Right lung (tissue), 2 donors: ENCODE measurements at regions not wholly inside any gene's neighbourhood (a gene's known extent, or its start where the extent isn't known, plus 50 kb on each side); places are given as distances from the start of the nearest gene placed in this dataset.
"Not testable (repeated sequence)": the region's sequence is repeated elsewhere in the genome, so short reads cannot be mapped to it uniquely, and the experiment has no call there.

Experiments
- DNase-seq, 2 donors: peaks; one replicate each; pipeline ENCODE4 v3.0.0-alpha.2; 2013

DNA sequence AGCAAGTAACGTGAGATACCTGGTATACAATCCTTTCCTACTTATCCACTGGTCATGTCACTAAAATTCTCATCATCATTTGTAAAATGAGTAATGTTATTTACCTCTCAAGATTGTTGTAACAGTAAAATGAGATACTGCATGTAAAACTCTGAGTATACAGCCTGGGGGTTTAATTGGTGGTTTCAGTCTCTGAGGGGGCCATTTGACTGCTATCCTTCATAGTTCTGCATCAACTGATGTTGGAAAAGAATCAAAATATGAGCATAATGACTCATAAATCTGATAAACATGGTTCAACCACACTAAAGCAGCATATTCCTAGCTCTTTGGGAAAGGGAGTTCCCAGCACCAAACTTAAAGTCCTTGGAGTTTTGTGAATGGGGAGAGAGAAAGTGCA is 181.0 kb upstream of the GHR start:
- no peak for DNase-seq

DNA sequence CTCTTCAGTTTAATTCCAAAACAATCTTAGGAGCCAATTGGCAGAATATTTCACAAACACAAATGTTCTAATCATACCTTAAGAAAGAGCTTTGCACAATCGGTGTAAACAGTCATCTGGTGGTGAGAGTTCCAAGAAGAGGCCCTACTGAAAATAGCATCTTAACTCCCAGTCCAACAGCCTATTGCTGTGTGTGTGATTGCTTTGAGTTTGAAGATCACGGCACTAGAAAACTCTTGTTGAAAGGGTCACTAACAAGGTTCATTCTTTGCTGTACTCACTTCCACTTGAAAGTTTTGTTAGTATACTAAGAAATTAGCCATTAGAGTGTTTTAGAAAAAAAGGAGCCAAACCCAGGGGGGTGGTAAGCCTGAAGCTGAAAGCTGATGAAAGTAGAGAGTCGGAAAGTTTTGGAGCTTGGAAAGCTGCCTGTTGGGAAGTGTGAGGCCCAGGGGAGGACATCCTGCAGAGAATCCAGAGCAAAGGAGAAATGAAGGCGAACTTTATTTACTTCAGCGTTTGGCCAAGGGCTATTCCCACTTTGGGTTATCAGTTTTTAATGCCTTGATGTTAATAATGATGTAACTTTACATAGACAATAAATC is 180.3 kb upstream of the GHR start:
- no peak for DNase-seq

DNA sequence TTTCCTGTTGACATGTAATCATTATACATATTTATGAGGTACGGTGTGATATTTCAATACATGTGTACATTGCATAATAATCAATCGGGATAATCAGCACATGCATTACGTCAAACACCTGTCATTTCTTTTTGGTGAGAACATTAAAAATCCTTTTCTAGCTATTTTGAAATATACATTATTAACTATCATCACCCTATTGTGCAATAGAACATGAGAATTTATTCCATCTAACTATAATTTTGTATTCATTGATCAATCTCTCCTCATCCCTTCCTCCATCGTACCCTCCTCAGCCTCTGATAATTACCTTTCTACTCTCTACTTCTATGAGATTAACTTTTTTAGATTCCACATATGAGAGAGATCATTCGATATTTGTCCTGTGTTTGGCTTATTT is 170.9 kb upstream of the GHR start:
- no peak for DNase-seq

DNA sequence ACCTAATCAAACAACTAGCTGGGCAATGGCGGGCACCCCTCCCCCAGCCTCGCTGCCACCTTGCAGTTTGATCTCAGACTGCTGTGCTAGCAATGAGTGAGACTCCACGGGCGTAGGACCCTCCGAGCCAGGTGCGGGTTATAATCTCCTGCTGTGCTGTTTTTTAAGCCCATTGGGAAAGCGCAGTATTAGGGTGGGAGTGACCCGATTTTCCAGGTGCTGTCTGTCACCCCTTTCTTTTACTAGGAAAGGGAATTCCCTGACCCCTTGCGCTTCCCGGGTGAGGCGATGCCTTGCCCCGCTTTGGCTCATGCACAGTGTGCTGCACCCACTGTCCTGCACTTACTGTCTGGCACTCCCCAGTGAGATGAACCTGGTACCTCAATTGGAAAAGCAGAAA is 163.3 kb upstream of the GHR start:
- DNase-seq = not testable (repeated sequence)

DNA sequence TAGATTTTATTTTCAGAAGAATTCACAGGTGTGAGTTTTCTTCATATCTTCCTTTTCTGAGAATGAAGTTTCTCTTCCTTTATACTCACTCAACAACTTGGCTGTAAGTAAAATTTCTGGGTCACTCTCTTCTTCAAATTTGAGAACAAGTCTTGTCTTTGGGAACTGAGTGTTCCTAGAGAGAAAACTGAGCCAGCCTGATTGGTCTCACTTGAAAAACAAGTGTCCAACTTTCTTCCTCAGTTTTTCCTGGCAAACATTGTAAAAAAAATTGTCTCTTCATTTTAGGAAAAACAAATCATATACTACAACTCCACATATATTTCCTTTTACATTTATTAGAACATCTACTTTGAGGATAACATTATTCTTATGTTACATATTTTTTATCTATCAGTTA is 156.1 kb upstream of the GHR start:
- DNase-seq = no peak

DNA sequence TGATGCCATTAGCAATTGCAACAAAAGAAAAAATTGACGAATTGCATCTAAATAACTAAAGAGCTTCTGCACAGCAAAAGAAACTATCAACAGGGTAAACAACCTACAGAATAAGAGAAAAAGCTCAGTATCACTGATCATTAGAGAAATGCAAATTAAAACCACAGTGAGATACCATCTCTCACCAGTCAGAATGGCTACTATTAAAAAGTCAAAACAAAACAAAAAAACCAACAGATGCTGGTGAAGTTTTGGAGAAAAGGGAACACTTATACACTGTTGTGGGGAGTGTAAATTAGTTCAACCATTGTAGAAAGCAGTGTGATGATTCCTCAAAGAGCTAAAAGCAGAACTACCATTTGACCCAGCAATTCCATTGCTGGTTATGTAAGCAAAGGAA is 155.1 kb upstream of the GHR start:
- not testable (repeated sequence) for DNase-seq

DNA sequence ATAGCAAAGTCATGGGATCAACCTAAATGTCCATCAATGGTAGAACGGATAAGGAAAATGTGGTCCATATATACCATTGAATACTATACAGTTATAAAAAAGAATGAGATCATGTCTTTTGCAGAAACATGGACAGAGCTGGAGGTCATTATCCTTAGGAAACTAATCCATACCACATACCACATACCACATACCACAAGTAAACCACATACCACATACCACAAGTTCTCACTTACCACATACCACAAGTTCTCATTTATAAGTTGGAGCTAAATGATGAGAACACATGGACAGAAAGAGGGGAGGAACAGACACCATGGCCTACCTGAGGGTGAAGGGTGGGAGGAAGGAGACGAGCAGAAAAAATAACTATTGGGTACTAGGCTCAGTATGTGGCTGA is 154.6 kb upstream of the GHR start:
- no peak for DNase-seq

DNA sequence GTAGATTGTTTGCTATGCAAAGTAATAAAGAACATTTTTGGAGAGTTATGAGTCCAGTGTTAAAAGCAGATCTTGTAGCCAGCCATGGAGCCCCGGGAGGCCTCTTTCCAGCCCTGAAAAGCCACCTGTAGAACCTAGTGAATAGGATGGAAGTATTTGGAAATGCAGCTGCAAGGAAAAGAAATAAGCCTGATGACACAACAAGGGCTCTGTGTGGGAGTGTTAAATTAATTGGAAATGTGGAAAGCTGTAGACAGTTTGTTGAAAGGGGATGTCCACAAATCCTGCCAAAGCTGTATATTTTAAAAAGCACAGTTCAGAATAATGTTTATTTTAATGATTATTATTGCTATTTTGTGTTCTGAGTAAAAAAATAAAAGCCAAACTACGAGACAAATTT is 152.5 kb upstream of the GHR start:
- DNase-seq = no peak

DNA sequence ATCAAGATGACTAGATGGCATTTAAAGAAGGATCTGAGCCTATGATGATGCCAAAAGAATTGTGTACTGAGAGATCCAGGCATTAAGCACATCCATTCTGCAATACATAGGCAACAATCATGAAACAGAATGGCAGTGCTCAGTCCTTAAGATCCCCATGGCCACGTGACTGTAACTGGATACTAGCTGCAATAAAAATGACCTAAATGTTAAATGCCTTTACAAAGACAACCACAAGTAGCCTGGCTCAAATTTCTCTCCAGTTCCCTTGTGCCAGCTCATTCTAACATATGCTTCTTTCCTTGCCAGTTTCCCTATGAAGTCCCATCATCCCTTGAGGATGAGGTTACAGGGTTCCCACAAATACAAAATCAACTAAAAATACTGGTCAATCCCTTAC is 148.3 kb upstream of the GHR start:
- no peak for DNase-seq

DNA sequence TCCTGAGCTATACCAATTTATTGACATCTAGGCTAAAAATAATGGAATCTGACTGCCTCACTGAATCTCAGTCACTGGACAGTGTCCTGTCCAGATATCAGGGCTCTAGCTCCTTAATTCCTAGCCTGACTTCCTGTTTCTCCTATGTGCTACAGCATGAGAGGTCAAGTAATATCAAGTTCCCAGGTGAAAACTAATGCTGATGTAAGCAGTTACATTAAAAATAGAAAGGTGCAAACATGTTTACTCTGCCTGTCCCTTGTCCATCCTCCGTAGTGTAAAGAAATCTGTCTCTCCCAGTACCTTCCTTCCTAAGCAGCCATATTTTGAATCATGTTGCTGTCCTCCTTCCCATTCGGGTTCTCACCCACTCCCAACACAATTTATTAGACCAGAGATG is 145.9 kb upstream of the GHR start:
- DNase-seq = no peak

DNA sequence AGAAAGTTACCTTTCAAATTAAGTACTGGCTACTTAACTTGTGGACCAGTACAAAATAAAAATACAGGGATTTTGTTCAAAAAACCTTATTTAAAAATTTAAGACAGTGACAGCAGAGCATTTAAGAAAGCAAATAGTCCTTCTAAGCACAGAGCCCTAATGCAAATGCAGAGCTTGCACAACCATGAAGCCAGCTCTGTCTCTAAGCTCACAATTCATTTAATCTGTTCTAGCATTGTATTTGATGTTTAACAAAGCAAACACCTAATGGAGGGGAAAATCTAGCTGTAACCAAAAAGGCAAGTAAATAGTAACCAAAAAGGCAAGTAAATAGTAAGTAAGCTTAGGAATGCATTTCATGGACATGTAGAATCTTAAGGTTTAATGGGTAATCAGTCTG is 138.7 kb upstream of the GHR start:
- DNase-seq = no peak

DNA sequence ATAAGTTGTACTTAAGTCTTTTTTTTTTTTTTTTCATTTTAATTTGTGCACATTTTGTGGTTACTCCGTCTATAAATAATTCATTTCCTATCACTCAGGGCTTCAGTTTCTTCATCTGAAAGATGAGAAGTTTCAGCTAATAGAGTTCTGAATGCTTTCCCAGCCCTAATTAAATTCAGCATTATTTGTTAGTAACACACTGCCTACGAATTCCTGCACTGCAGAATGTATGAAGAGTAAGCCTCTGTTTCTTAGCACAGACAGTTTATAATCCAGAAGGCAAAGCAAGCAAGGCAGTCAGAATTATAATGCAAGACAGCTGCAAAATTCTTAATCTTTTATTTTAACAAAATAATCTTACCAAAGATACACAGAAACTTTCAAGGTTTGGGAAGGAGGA is 138.0 kb upstream of the GHR start:
- no peak for DNase-seq

DNA sequence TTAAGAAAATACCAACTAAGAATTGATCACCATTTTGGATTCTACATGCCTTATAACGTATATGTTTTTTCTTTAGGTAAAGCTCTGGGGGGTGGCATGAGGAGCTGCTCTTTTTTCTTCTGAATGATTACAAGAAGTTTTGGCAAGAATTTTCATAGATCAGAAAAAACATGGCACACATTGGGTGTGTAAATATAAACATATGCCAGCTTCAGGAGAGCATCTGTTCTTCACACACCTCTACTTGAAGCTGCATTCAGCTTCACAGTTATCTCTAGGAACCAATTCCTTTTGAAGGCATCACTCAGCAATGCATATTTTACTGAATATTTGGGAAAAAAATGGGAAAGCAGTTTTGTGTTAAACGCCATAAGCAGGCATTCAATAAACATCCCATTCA is 122.7 kb upstream of the GHR start:
- no peak for DNase-seq

DNA sequence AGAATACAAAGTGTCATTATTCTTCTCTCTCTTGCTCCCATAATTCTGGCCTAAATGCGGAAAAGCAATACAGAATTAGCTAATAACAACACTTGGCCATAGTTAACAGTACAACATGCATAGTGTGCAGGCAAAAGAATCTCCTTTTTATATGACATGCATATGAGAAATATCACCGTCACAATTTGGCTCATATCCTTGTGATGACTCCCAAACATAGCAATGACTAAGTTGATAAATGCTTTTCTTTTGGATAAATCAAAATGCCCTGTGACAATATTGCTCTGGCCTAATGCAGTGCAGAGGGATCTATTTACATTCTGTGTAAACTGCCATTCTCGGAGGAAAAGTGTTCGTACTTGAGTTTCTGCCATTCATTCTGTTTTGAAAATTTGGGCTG is 121.9 kb upstream of the GHR start:
- peak in 1 of 2 donors; percentile 18 for DNase-seq

DNA sequence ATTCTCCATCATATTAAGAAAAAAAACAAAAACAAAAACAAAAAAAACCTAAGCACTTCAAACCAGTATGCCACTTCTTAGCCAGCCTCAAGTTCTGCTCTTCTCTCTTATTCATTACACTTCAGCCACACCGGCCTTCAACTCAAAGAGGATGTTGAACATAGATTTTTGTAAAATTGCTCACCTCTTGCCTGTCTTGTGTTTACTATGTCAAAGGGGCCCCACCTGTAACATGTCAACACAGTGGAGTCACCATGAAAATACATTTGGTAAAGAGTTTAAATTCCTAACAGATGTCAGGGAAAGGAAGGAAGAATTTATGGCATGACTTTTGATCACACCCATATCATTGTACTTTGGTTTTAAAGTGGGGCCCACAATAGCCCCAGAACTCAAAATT is 121.1 kb upstream of the GHR start:
- no peak for DNase-seq

DNA sequence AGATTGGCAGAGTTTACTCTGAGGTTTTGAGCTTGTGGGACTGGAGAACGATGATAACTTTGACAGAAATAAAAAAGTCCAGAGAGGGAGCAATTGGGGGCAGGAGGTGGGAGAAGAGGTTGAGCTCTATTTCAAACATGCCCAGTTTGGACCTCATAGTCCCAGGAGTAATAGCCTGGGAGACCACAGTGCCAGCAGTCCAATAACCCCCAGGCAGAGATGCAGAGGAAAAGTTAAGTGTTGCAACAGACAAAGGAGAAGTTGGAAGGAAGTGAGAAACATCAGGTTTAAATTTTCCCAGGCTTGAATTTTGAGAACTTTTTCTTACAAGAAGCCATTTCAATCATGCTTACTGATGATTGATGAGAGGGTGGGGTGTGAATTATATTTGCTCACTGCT is 117.0 kb upstream of the GHR start:
- DNase-seq = no peak

DNA sequence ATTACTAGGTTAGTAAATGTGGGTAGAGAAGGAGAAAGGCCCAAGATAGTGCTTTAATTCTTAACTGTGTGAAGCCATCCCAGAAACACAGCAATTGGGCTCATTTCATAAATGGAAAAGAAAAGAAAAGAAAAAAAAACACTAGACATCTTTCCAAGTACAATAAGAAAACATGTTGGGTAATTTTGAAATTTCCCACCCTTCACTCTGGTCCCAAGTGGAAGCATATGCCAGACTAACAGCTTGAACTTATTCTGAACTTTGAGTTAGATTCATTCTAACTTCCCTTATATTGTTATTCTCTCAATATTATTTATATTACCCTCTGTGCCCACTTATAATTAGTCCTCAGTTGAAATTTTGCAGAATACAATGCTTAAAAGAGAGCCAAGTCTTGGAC is 113.4 kb upstream of the GHR start:
- DNase-seq = no peak

DNA sequence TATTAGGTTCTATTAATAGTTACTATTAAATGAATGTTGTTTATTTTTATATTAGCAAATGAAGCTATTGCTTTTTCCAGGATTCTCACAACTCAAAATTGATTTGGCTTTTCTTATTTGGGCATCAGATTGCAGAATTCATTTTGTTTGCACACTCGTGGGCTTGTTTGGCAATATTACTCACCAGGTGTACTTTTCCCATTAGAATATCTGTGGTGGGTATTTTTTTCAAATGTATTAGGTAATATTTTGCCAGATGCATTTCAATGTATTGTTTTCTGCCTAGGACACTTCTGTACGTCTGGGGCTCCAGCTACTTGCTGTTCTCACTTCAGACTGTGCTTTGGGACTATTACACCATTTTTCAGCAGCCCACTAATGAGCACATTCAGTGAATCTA is 108.0 kb upstream of the GHR start:
- no peak for DNase-seq

DNA sequence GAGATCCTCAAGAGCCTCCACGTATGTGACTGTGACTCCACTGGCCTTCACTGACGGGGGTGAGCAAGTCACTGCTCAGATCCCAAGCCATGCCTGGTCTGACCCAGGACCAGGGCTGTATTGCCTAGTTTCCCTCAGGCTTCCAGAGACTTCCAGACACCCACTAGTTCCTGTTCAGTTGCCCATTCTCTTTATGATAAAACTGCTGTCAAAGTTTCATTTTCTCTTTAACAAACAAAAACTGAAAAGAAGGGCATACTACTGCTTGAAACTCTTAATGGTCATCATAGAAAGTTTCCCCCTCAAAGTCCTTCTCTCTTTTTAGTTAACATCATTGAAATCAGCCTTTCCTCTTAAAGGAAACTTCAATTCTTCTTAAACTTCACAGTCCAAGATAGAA is 105.7 kb upstream of the GHR start:
- no peak for DNase-seq

DNA sequence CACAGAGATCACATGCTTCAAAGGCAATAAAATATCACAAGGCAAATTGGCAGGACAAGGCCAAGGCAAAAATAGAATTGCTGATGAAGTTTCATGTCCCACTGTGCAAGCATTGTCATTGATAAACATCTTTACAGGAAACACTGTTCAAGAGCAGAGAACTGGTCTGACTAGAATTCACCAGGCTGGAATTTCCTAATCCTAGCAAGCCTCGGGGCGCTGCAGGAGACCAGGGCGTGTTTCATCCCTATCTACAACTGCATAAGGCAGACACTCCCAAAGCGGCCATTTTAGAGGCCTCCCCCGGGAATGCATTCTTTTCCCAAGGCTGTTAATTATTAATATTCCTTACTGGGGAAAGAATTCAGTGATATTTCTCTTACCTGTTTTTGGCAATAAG is 103.7 kb upstream of the GHR start:
- not testable (repeated sequence) for DNase-seq

DNA sequence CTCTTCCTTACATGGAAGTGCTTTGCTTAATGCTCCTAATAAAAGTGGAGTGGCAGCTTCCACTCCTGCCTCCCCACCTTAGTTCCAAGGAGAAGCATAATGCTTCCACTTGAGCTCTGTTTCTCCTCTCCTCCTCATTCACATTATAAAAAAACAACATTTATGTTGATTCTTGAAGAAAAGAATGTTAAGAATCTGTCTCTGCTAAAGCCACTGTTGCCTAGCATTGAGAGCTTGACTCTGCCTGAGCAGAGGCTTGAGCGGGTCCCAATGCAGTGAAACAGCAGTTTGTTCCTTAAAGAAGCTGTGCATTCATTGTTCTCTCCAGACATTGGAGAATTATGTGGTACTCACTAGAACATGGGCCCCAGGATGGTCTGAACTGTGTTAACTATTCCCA is 101.5 kb upstream of the GHR start:
- no peak for DNase-seq

DNA sequence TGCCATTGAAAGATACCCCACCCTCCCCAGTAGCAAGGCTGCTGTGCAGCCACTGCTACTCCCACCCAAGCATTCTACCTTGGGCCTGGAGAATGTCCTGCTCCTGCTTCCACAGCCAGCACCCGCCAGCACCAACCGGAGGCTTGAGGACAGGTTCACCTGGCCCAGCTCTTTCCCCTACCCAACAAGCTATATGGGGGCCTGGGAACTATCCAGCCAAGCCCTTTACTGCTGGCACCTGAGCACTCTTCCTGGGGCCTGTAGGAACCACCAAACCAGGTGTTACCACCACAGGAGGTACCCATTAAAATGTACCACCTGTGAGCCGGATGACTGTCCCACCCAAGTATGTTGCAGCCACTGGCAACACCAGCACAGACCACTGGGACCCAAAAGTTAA is 86.1 kb upstream of the GHR start:
- DNase-seq = no peak

DNA sequence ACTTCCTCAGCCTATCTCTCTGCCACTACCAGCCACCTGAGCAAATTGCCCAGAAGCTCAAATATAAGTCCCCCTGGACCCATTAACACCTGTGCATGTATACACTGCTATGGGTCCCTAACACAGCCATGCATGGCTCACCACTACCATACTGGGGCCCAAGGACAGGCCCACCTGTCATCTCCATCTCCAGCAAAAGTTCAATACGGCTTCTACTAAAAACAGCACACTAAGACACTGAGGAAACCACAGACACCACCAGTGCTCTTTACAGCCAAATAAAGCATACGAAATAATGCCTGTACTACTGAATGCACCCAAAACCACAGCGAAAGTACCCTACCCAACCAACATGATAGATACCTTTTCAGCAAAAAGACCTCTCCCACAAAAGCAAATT is 85.6 kb upstream of the GHR start:
- DNase-seq = no peak

DNA sequence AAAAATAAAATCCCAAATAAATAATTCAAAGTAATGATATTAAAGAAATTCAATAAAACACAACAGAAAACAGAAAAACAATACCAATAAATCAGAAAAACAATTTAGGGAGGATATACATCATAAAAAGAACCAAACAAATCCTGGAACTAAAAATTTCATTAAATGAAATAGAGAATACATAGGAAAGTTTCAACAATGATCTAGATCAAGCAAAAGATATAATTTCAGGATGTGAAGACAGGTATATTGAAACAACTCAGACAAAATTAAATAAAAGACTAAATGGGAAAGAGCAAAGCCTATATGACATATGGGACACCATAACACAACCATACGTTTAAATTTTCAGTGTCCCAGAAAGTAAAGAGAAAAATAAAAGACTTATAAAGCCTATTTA is 85.1 kb upstream of the GHR start:
- no peak for DNase-seq

DNA sequence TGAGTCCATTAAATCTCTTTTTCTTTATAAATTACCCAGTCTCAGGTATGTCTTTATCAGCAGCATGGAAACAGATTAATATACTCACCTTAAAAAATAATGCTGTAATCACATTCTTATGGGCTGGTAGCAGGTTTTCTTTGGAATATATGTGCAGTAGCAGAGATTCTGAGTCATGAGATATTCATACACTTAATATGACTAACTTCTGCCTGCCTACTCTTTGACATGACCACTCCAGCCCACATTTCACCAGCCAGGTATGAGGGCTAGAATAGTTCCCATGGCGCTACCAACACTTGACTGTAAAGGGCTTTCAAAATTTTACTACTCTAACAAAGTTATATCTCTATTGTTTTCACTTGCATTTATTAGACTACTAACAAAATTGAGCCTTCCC is 74.1 kb upstream of the GHR start:
- DNase-seq = no peak
